H9 (cell line): ENCODE measurements at regions not wholly inside any gene's neighbourhood (a gene's known extent, or its start where the extent isn't known, plus 50 kb on each side); places are given as distances from the start of the nearest gene placed in this dataset.

Source experiments
- DNase-seq: peaks from one replicate; pipeline ENCODE4 v3.0.0-alpha.2; 2017
- H2AFZ ChIP-seq: one replicate; pipeline ENCODE4 v1.6.1; 2013; ENCODE audit warnings: mild to moderate bottlenecking, low read length, control low read depth, moderate library complexity
- H2AK5ac ChIP-seq: 2 replicates; pipeline ENCODE4 v1.6.1; 2013; ENCODE audit warnings: low read length, control low read depth, mixed read lengths; ENCODE audit not compliant: insufficient read length
- H2BK120ac ChIP-seq: one replicate; pipeline ENCODE4 v1.6.1; 2013; ENCODE audit warnings: low read depth, mild to moderate bottlenecking, low read length, control low read depth, inconsistent platforms; ENCODE audit not compliant: poor library complexity, severe bottlenecking
- H2BK12ac ChIP-seq: 2 replicates; pipeline ENCODE4 v1.6.1; 2013; ENCODE audit warnings: low read length, control low read depth, mixed read lengths, low read depth; ENCODE audit not compliant: insufficient read length
- H2BK15ac ChIP-seq: 2 replicates; pipeline ENCODE4 v1.6.1; 2013; ENCODE audit warnings: low read depth, low read length, control low read depth
- H2BK20ac ChIP-seq: one replicate; pipeline ENCODE4 v1.6.1; 2013; ENCODE audit warnings: low read depth, mild to moderate bottlenecking, low read length, control low read depth, inconsistent platforms; ENCODE audit not compliant: poor library complexity, severe bottlenecking
- H2BK5ac ChIP-seq: 2 replicates; pipeline ENCODE4 v1.6.1; 2013; ENCODE audit warnings: low read length, control low read depth, mixed read lengths; ENCODE audit not compliant: insufficient read length
- H3K14ac ChIP-seq: 2 replicates; pipeline ENCODE4 v1.6.1; 2013; ENCODE audit warnings: low read length, control low read depth; ENCODE audit not compliant: insufficient read depth
- H3K18ac ChIP-seq: 2 replicates; pipeline ENCODE4 v1.6.1; 2013; ENCODE audit warnings: low read depth, mild to moderate bottlenecking, mixed read lengths, low read length, control low read depth; ENCODE audit not compliant: insufficient read length
- H3K23ac ChIP-seq: 2 replicates; pipeline ENCODE4 v1.6.1; 2013; ENCODE audit warnings: low read length, control low read depth, mixed read lengths, low read depth; ENCODE audit not compliant: insufficient read length
- H3K23me2 ChIP-seq: 2 replicates; pipeline ENCODE4 v1.6.1; 2013; ENCODE audit warnings: low read depth, mild to moderate bottlenecking, mixed read lengths, low read length, control low read depth; ENCODE audit not compliant: insufficient read length, poor library complexity, severe bottlenecking
- H3K27ac ChIP-seq: 2 replicates; pipeline ENCODE4 v1.5.1; 2013; ENCODE audit warnings: low read length, control low read depth, mixed read lengths, low read depth; ENCODE audit not compliant: insufficient read length
- H3K27me3 ChIP-seq: 2 replicates; pipeline ENCODE4 v1.6.1; 2013; ENCODE audit warnings: low read length, control low read depth, inconsistent platforms; ENCODE audit not compliant: insufficient read depth
- H3K4ac ChIP-seq: 2 replicates; pipeline ENCODE4 v1.6.1; 2013; ENCODE audit warnings: low read depth, mild to moderate bottlenecking, control low read depth, inconsistent platforms, low read length, moderate library complexity
- H3K4me1 ChIP-seq: 2 replicates; pipeline ENCODE4 v1.6.1; 2013; ENCODE audit warnings: low read length, control low read depth, inconsistent platforms; ENCODE audit not compliant: insufficient read depth
- H3K4me2 ChIP-seq: 2 replicates; pipeline ENCODE4 v1.6.1; 2013; ENCODE audit warnings: low read length, control low read depth, mixed read lengths; ENCODE audit not compliant: insufficient read length, insufficient read depth
- H3K56ac ChIP-seq: 2 replicates; pipeline ENCODE4 v1.6.1; 2013; ENCODE audit warnings: low read depth, mild to moderate bottlenecking, mixed read lengths, low read length, control low read depth; ENCODE audit not compliant: insufficient read length
- H3K79me1 ChIP-seq: 2 replicates; pipeline ENCODE4 v1.6.1; 2013; ENCODE audit warnings: low read depth, mild to moderate bottlenecking, moderate library complexity, low read length, control low read depth, inconsistent platforms; ENCODE audit not compliant: insufficient read depth, poor library complexity, severe bottlenecking
- H3K79me2 ChIP-seq: 2 replicates; pipeline ENCODE4 v1.6.1; 2013; ENCODE audit warnings: low read length, control low read depth, inconsistent platforms; ENCODE audit not compliant: insufficient read depth
- H3K9ac ChIP-seq: 2 replicates; pipeline ENCODE4 v1.6.1; 2013; ENCODE audit warnings: low read length, control low read depth, mixed read lengths; ENCODE audit not compliant: insufficient read length; ENCODE audit errors: extremely low read depth
- H3K9me3 ChIP-seq: one replicate; pipeline ENCODE4 v1.6.1; 2013; ENCODE audit warnings: low read depth, low read length, inconsistent platforms; ENCODE audit not compliant: control insufficient read depth
- H3T11ph ChIP-seq: one replicate; pipeline ENCODE4 v1.6.1; 2013; ENCODE audit warnings: mild to moderate bottlenecking, low read length, control low read depth, inconsistent platforms
- H4K20me1 ChIP-seq: one replicate; pipeline ENCODE4 v1.6.1; 2013; ENCODE audit not compliant: control insufficient read depth, insufficient read length, insufficient read depth
- H4K5ac ChIP-seq: 2 replicates; pipeline ENCODE4 v1.6.1; 2013; ENCODE audit warnings: low read depth, mild to moderate bottlenecking, mixed read lengths, low read length, control low read depth; ENCODE audit not compliant: insufficient read length
- H4K8ac ChIP-seq: replicated peaks from 2 replicates; pipeline ENCODE4 v1.6.1; 2013; ENCODE audit warnings: low read length, control low read depth, mixed read lengths, low read depth; ENCODE audit not compliant: insufficient read length
- H4K91ac ChIP-seq: 2 replicates; pipeline ENCODE4 v1.6.1; 2013; ENCODE audit warnings: low read depth, mild to moderate bottlenecking, moderate library complexity, mixed read lengths, low read length, control low read depth; ENCODE audit not compliant: insufficient read length
- H3K27ac Mint-ChIP-seq, 3 experiments: 2 replicates in 2 of 3; 3 replicates in 1 of 3; pipeline ENCODE4 v1.8.0; 2020 to 2021; ENCODE audit warnings: mixed read lengths in 3 of 3, mild to moderate bottlenecking in 1 of 3, moderate library complexity in 1 of 3
- H3K27me3 Mint-ChIP-seq: 2 replicates; pipeline ENCODE4 v1.8.0; 2021; ENCODE audit warnings: low read depth, mild to moderate bottlenecking, moderate library complexity, mixed read lengths
- H3K36me3 Mint-ChIP-seq, 3 experiments: 2 replicates in 2 of 3; 3 replicates in 1 of 3; pipeline ENCODE4 v1.8.0; 2020 to 2021; ENCODE audit warnings: low read depth in 3 of 3, mixed read lengths in 3 of 3; ENCODE audit not compliant: insufficient read depth in 1 of 3
- H3K4me1 Mint-ChIP-seq, 2 experiments: 2 replicates each; pipeline ENCODE4 v1.8.0; 2020; ENCODE audit warnings: mixed read lengths in 2 of 2
- H3K4me3 Mint-ChIP-seq, 2 experiments: 2 replicates in 1 of 2; 3 replicates in 1 of 2; pipeline ENCODE4 v1.8.0; 2020 to 2021; ENCODE audit warnings: mild to moderate bottlenecking in 2 of 2, mixed read lengths in 2 of 2, moderate library complexity in 1 of 2
- H3K9me3 Mint-ChIP-seq, 2 experiments: 2 replicates in 1 of 2; 3 replicates in 1 of 2; pipeline ENCODE4 v1.8.0; 2020; ENCODE audit warnings: mild to moderate bottlenecking in 2 of 2, mixed read lengths in 2 of 2, moderate library complexity in 1 of 2
- CTCF ChIP-seq: fragments of 200-600 bp; sonication (generic); conservative IDR thresholded peaks from 3 replicates; pipeline ENCODE4 v1.8.0; 2021; ENCODE audit warnings: antibody characterized with exemption, mild to moderate bottlenecking

GRCh38 chr15:86002444-86002843 lies 77.2 kb upstream of the AGBL1 start:
- Mint-ChIP-seq H3K27ac (0 out of 7 replicates have a peak overlapping the region, but pooled peaks of 1 of the 3 experiments have one; percentile 9), H3K36me3 (no peaks in the 10 kb centered on the region), H3K4me3 (no peak overlapping the region)

More at GRCh38 chr15:86002444-86002843, 77.2 kb upstream of the AGBL1 start:
- no peaks in the 10 kb centered on the region for H4K20me1 ChIP-seq
- no peaks in the 10 kb centered on the region for H3K27me3 ChIP-seq
- H2BK5ac ChIP-seq: no peak overlapping the region
- no peak overlapping the region for H3K4me2 ChIP-seq
- DNase-seq: no peak
- no peak overlapping the region for H3K9ac ChIP-seq
- no peaks in the 10 kb centered on the region for H3K79me2 ChIP-seq
- no peak for TF ChIP-seq CTCF
- H4K91ac ChIP-seq: no peak overlapping the region
- H2BK12ac ChIP-seq: no peak overlapping the region
- no peaks in the 10 kb centered on the region for H3K9me3 ChIP-seq
- H3K56ac ChIP-seq: no peak overlapping the region
- no peak overlapping the region for H3T11ph ChIP-seq
- H3K18ac ChIP-seq: no peak overlapping the region
- H2BK20ac ChIP-seq: no peak overlapping the region
- peaks cover 2 to 9% of the 10 kb centered on the region in 2 experiments; a peak in 2 of 4 replicates for H3K4me1 Mint-ChIP-seq
- no peak overlapping the region for H2AFZ ChIP-seq
- H3K14ac ChIP-seq: no peak overlapping the region
- no peak overlapping the region for H3K4ac ChIP-seq
- H4K8ac ChIP-seq: no peak overlapping the region
- no peak overlapping the region for H3K23ac ChIP-seq
- H2BK15ac ChIP-seq: no peak overlapping the region
- H3K27ac ChIP-seq: no peak overlapping the region
- no peak overlapping the region for H4K5ac ChIP-seq
- no peaks in the 10 kb centered on the region for H3K23me2 ChIP-seq
- no peaks in the 10 kb centered on the region; the same call in 1 of the 2 replicates for H3K4me1 ChIP-seq
- no peaks in the 10 kb centered on the region for H3K9me3 Mint-ChIP-seq
- H2AK5ac ChIP-seq: no peak overlapping the region
- no peak overlapping the region for H2BK120ac ChIP-seq
- H3K27me3 Mint-ChIP-seq: no peaks in the 10 kb centered on the region; the same call in none of the 2 replicates
- H3K79me1 ChIP-seq: no peaks in the 10 kb centered on the region
